IPS-18a (cell line): ENCODE measurements at regions not wholly inside any gene's neighbourhood (a gene's known extent, or its start where the extent isn't known, plus 50 kb on each side); places are given as distances from the start of the nearest gene placed in this dataset.

Experiments used
- H3K27ac ChIP-seq: one replicate; pipeline ENCODE4 v1.5.1; 2013; ENCODE audit warnings: low read length
- H3K27me3 ChIP-seq: one replicate; pipeline ENCODE4 v1.6.1; 2013; ENCODE audit warnings: mild to moderate bottlenecking, low read length; ENCODE audit not compliant: control insufficient read depth, insufficient read depth
- H3K36me3 ChIP-seq: one replicate; pipeline ENCODE4 v1.6.1; 2013; ENCODE audit warnings: low read depth, low read length; ENCODE audit not compliant: control insufficient read depth
- H3K4me1 ChIP-seq: one replicate; pipeline ENCODE4 v1.6.1; 2013; ENCODE audit warnings: low read depth, low read length; ENCODE audit not compliant: control insufficient read depth
- H3K4me3 ChIP-seq: one replicate; pipeline ENCODE4 v1.5.1; 2013; ENCODE audit warnings: low read length
- H3K9ac ChIP-seq: one replicate; pipeline ENCODE4 v1.6.1; 2013; ENCODE audit warnings: mild to moderate bottlenecking, low read length, moderate library complexity
- H3K9me3 ChIP-seq: one replicate; pipeline ENCODE4 v1.6.1; 2013; ENCODE audit warnings: low read depth, low read length; ENCODE audit not compliant: control insufficient read depth

DNA sequence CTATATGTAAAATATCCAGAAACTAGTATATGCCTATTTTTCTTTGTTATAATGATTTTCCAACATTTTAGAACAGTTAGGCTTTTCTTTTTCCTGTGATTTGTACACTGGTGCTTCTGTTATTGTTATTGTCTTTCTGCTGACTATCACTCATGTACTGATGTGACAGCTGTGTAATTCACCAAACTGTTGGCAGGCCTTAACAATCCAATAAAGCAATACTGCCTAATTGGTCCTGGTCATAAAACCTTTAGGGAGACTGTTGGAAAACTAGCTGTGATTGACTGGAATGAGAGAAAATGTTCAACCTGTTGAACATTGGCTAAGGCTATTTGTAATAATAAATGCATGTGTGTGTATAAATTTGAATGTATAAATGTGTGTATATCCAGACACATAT, 956.6 kb downstream of the REEP3 start:
- Histone ChIP-seq H3K27me3 (no peaks in the 10 kb centered on the region), H3K27ac (no peak overlapping the region), H3K9ac (no peak overlapping the region), H3K9me3 (no peaks in the 10 kb centered on the region), H3K4me3 (no peak overlapping the region), H3K4me1 (no peaks in the 10 kb centered on the region), H3K36me3 (no peaks in the 10 kb centered on the region)

DNA sequence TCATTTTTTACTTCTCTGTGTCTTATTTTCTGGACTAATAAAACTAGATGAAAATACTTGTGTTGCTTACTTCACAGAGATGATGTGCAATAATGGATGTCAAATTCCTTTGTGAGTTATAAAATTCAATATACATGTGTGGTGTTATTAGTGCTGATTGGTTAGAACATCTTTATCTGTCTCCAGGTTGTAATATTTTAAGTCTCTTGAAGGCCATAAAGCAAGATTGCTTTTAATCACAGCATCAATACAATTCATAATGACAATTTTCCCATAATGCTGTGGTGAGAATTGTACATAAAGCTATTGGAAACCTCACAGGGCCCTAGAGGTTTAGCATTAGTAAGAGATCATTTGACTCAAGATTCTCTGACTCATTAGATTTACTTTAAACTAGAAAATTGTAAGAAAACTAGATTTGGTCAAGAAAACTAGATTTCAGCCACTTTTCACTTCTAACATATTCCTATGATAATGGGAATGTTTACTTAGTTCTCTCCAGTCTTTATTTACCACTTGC, 963.7 kb downstream of the REEP3 start:
- no peak overlapping the region for H3K9ac ChIP-seq
- no peaks in the 10 kb centered on the region for H3K36me3 ChIP-seq
- H3K4me3 ChIP-seq = no peak overlapping the region
- H3K27ac ChIP-seq = no peak overlapping the region
- no peaks in the 10 kb centered on the region for H3K27me3 ChIP-seq
- H3K4me1 ChIP-seq = no peaks in the 10 kb centered on the region
- H3K9me3 ChIP-seq = no peaks in the 10 kb centered on the region

DNA sequence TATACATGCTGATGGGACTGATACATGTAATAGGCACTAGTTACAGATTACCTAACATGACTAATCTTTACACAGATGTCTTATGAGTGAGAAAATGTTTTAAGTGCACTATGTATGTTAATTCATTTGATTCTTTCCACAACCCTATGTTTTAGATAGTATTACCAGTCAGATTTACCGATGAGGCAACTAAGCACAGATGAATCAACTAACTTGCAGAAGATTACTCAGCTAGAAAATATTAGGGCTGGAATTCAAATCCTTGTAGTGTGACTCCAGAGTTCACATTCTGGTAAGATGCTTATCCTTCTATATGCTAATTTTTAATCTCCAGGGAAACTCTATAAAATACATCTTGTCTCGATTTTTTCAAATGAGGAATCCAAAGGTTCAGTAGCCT, 964.9 kb downstream of the REEP3 start:
- H3K27ac ChIP-seq = no peak overlapping the region
- H3K4me1 ChIP-seq = no peaks in the 10 kb centered on the region

GRCh38 chr10:64486901-64487300, 965.7 kb downstream of the REEP3 start:
- no peak overlapping the region for H3K9ac ChIP-seq
- H3K9me3 ChIP-seq = no peaks in the 10 kb centered on the region
- no peaks in the 10 kb centered on the region for H3K27me3 ChIP-seq
- no peaks in the 10 kb centered on the region for H3K36me3 ChIP-seq
- H3K4me3 ChIP-seq = no peak overlapping the region
- H3K27ac ChIP-seq = no peak overlapping the region
- no peaks in the 10 kb centered on the region for H3K4me1 ChIP-seq

More for the DNA sequence above, 964.9 kb downstream of the REEP3 start:
- H3K4me3 ChIP-seq = no peak overlapping the region
- no peaks in the 10 kb centered on the region for H3K9me3 ChIP-seq
- no peak overlapping the region for H3K9ac ChIP-seq
- H3K27me3 ChIP-seq = no peaks in the 10 kb centered on the region
- H3K36me3 ChIP-seq = no peaks in the 10 kb centered on the region

DNA sequence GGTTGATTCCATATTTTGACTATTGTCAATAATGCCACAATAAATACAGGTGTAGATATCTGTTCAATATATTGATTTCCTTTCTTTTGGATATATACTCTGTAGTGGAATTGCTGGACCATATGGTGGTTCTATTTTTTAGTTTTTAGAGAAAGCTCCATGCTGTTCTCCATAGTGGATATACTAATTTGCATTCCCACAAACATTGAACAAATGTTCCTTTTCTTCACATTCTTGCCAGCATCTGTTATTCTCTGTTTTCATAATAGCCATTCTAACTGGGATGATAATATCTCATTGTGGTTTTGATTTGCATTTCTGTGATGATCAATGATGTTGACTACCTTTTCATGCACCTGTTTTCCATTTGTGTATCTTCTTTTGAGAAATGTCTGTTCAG, 973.7 kb downstream of the REEP3 start:
- Histone ChIP-seq H3K4me3 (no peak overlapping the region), H3K4me1 (no peaks in the 10 kb centered on the region), H3K9me3 (no peaks in the 10 kb centered on the region), H3K9ac (no peak overlapping the region), H3K36me3 (no peaks in the 10 kb centered on the region), H3K27ac (no peak overlapping the region), H3K27me3 (no peaks in the 10 kb centered on the region)

GRCh38 chr10:64497306-64497705, 976.1 kb downstream of the REEP3 start:
- no peaks in the 10 kb centered on the region for H3K9me3 ChIP-seq
- no peak overlapping the region for H3K27ac ChIP-seq
- H3K4me1 ChIP-seq = no peaks in the 10 kb centered on the region
- no peak overlapping the region for H3K4me3 ChIP-seq
- H3K9ac ChIP-seq = no peak overlapping the region
- H3K27me3 ChIP-seq = no peaks in the 10 kb centered on the region
- H3K36me3 ChIP-seq = no peaks in the 10 kb centered on the region

- Histone ChIP-seq H3K9me3 (no peaks in the 10 kb centered on the region), H3K4me1 (no peaks in the 10 kb centered on the region), H3K36me3 (no peaks in the 10 kb centered on the region), H3K27me3 (no peaks in the 10 kb centered on the region), H3K4me3 (no peak overlapping the region), H3K9ac (no peak overlapping the region), H3K27ac (no peak overlapping the region)
Observed at GRCh38 chr10:64501807-64502206, 980.6 kb downstream of the REEP3 start.

GRCh38 chr10:64502936-64503335, 981.7 kb downstream of the REEP3 start:
- Histone ChIP-seq H3K27me3 (no peaks in the 10 kb centered on the region), H3K9ac (no peak overlapping the region), H3K36me3 (no peaks in the 10 kb centered on the region), H3K27ac (no peak overlapping the region), H3K4me1 (no peaks in the 10 kb centered on the region), H3K4me3 (no peak overlapping the region), H3K9me3 (no peaks in the 10 kb centered on the region)

GRCh38 chr10:64503429-64503828, 982.2 kb downstream of the REEP3 start:
- H3K4me3 ChIP-seq = no peak overlapping the region
- no peaks in the 10 kb centered on the region for H3K27me3 ChIP-seq
- H3K9me3 ChIP-seq = no peaks in the 10 kb centered on the region
- H3K9ac ChIP-seq = no peak overlapping the region
- H3K36me3 ChIP-seq = no peaks in the 10 kb centered on the region
- H3K27ac ChIP-seq = no peak overlapping the region
- H3K4me1 ChIP-seq = no peaks in the 10 kb centered on the region

GRCh38 chr10:64505501-64505900, 984.3 kb downstream of the REEP3 start:
- H3K9ac ChIP-seq = no peak overlapping the region
- H3K27me3 ChIP-seq = no peaks in the 10 kb centered on the region
- H3K36me3 ChIP-seq = no peaks in the 10 kb centered on the region
- no peaks in the 10 kb centered on the region for H3K4me1 ChIP-seq
- H3K9me3 ChIP-seq = no peaks in the 10 kb centered on the region
- H3K27ac ChIP-seq = no peak overlapping the region
- no peak overlapping the region for H3K4me3 ChIP-seq

- Histone ChIP-seq H3K4me3 (no peak overlapping the region), H3K9ac (no peak overlapping the region), H3K4me1 (no peaks in the 10 kb centered on the region), H3K27ac (no peak overlapping the region), H3K9me3 (no peaks in the 10 kb centered on the region), H3K36me3 (no peaks in the 10 kb centered on the region), H3K27me3 (no peaks in the 10 kb centered on the region)
Observed at GRCh38 chr10:64506963-64507362, 985.8 kb downstream of the REEP3 start.

DNA sequence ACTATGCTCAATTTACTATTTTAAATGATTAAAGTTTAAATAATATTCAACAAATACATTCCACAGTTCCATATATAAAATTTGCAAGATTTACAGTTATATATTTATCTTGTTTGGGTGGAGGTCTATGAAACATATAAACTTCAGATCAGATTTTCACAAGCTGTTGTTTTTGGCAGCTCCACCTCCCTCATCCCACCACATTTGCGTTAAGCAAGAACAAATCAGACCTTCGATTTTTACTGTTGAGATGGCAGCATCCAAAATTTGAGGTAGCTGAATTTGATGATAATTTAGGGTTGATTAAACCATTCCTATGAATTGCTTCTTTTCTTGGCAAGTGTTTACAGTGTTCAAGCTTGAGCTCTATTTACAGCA, 986.4 kb downstream of the REEP3 start:
- no peaks in the 10 kb centered on the region for H3K4me1 ChIP-seq
- no peaks in the 10 kb centered on the region for H3K36me3 ChIP-seq
- H3K4me3 ChIP-seq = no peak overlapping the region
- H3K9ac ChIP-seq = no peak overlapping the region
- no peaks in the 10 kb centered on the region for H3K27me3 ChIP-seq
- H3K27ac ChIP-seq = no peak overlapping the region
- no peaks in the 10 kb centered on the region for H3K9me3 ChIP-seq
